ENCODE measurements at regions not wholly inside any gene's neighbourhood (a gene's known extent, or its start where the extent isn't known, plus 50 kb on each side); places are given as distances from the start of the nearest gene placed in this dataset.
"Not testable (repeated sequence)": the region's sequence is repeated elsewhere in the genome, so short reads cannot be mapped to it uniquely, and the experiment has no call there.

DNA sequence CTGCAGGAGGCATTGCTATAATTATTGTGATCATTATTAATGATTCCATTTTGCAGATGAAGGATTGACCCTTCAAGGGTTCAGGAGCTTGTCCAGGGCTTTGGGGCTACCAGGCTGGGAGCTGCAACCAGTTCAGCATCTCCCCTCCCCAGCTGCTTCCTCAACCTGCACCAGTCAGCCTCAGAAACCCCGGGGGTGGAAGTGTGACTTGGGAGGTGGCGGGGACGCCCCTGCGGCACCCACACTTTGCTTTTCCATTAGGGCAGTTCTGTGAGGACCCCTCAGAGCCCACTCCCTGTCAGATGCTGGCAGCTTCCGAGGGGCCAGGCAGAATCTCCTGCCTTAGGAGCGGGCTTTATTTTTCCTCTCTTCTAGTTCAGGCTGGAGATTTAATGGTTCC is 85.6 kb downstream of the OLFM1 start:
- Histone ChIP-seq H3K4me3 (ENCODE audit: low read depth, low read length) (no peak overlapping the region), H3K4me1 (ENCODE audit: control insufficient read depth, insufficient read depth, low read length) (no peaks in the 10 kb centered on the region), H3K9me3 (ENCODE audit: control insufficient read depth, insufficient read depth, low read length) (no peaks in the 10 kb centered on the region), H3K9ac (ENCODE audit: low read depth, low read length) (no peak overlapping the region), H3K36me3 (ENCODE audit: control insufficient read depth, insufficient read depth, low read length) (no peaks in the 10 kb centered on the region), H3K27ac (ENCODE audit: low read depth, low read length) (no peak overlapping the region), H3K27me3 (ENCODE audit: control insufficient read depth, insufficient read depth, low read length) (no peaks in the 10 kb centered on the region)

DNA sequence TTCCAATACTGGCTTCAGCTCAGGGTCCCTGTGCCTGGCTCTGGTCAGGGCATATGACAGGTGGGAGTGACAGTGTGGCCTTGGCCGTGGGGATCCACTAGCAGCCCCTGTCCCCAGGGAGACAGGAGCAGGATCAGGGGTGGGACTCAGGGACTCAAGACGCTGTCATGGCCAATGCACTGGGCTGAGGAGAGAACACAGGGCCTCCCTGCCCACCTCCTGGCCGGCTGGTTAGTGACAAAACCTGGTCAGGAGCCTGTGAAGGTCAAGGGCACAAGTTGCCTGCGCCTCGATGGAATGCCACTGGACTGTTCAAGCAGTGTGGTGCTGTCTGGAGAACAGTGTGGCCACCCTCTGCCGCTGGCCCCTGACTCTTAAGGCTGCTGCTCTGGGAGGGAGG is 86.8 kb downstream of the OLFM1 start:
- no peaks in the 10 kb centered on the region for H3K4me1 ChIP-seq (ENCODE audit: control insufficient read depth, insufficient read depth, low read length)
- H3K4me3 ChIP-seq (ENCODE audit: low read depth, low read length): no peak overlapping the region
- H3K27me3 ChIP-seq (ENCODE audit: control insufficient read depth, insufficient read depth, low read length): no peaks in the 10 kb centered on the region
- H3K9ac ChIP-seq (ENCODE audit: low read depth, low read length): no peak overlapping the region
- H3K27ac ChIP-seq (ENCODE audit: low read depth, low read length): no peak overlapping the region
- no peaks in the 10 kb centered on the region for H3K9me3 ChIP-seq (ENCODE audit: control insufficient read depth, insufficient read depth, low read length)
- no peaks in the 10 kb centered on the region for H3K36me3 ChIP-seq (ENCODE audit: control insufficient read depth, insufficient read depth, low read length)

- Histone ChIP-seq H3K27ac (ENCODE audit: low read depth, low read length) (no peak overlapping the region), H3K4me3 (ENCODE audit: low read depth, low read length) (no peak overlapping the region), H3K9me3 (ENCODE audit: control insufficient read depth, insufficient read depth, low read length) (no peaks in the 10 kb centered on the region), H3K27me3 (ENCODE audit: control insufficient read depth, insufficient read depth, low read length) (no peaks in the 10 kb centered on the region), H3K9ac (ENCODE audit: low read depth, low read length) (no peak overlapping the region), H3K36me3 (ENCODE audit: control insufficient read depth, insufficient read depth, low read length) (no peaks in the 10 kb centered on the region), H3K4me1 (ENCODE audit: control insufficient read depth, insufficient read depth, low read length) (no peaks in the 10 kb centered on the region)
These were observed 87.5 kb downstream of the OLFM1 start for GRCh38 chr9:135174981-135175380.

- Histone ChIP-seq H3K4me3 (ENCODE audit: low read depth, low read length) (no peak overlapping the region), H3K27ac (ENCODE audit: low read depth, low read length) (no peak overlapping the region), H3K4me1 (ENCODE audit: control insufficient read depth, insufficient read depth, low read length) (no peaks in the 10 kb centered on the region), H3K27me3 (ENCODE audit: control insufficient read depth, insufficient read depth, low read length) (no peaks in the 10 kb centered on the region), H3K9ac (ENCODE audit: low read depth, low read length) (no peak overlapping the region), H3K36me3 (ENCODE audit: control insufficient read depth, insufficient read depth, low read length) (no peaks in the 10 kb centered on the region), H3K9me3 (ENCODE audit: control insufficient read depth, insufficient read depth, low read length) (no peaks in the 10 kb centered on the region)
These were observed 88.8 kb downstream of the OLFM1 start for GRCh38 chr9:135176284-135176683.

GRCh38 chr9:135177562-135177961 is 90.1 kb downstream of the OLFM1 start:
- H3K4me3 ChIP-seq (ENCODE audit: low read depth, low read length); H3K9me3 ChIP-seq (ENCODE audit: control insufficient read depth, insufficient read depth, low read length); H3K27ac ChIP-seq (ENCODE audit: low read depth, low read length); H3K27me3 ChIP-seq (ENCODE audit: control insufficient read depth, insufficient read depth, low read length); H3K9ac ChIP-seq (ENCODE audit: low read depth, low read length); H3K4me1 ChIP-seq (ENCODE audit: control insufficient read depth, insufficient read depth, low read length); H3K36me3 ChIP-seq (ENCODE audit: control insufficient read depth, insufficient read depth, low read length): not testable (repeated sequence)

GRCh38 chr9:135178498-135178897 is 91.0 kb downstream of the OLFM1 start:
- H3K9me3 ChIP-seq (ENCODE audit: control insufficient read depth, insufficient read depth, low read length): no peaks in the 10 kb centered on the region
- H3K36me3 ChIP-seq (ENCODE audit: control insufficient read depth, insufficient read depth, low read length): no peaks in the 10 kb centered on the region
- no peak overlapping the region for H3K9ac ChIP-seq (ENCODE audit: low read depth, low read length)
- H3K4me1 ChIP-seq (ENCODE audit: control insufficient read depth, insufficient read depth, low read length): no peaks in the 10 kb centered on the region
- H3K27ac ChIP-seq (ENCODE audit: low read depth, low read length): no peak overlapping the region
- H3K4me3 ChIP-seq (ENCODE audit: low read depth, low read length): no peak overlapping the region
- H3K27me3 ChIP-seq (ENCODE audit: control insufficient read depth, insufficient read depth, low read length): no peaks in the 10 kb centered on the region

DNA sequence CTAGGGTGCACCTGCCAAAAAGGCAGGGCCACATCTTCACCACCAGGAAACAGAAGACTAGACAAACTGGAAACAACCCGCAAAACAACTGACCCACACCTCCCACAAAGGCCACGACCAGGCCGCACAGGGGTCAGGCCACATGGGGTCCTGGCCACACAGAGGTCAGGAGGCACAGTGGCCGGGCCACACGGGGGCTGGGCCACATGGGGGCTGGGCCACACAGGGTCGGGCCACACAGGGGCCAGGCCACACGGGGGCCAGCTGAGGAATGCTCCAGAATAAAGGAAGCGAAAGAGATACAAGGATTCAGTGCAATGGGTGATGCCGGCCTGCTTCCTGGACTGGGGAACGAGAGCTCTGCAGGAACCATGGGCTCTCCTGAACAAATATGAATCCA is 91.6 kb downstream of the OLFM1 start:
- H3K27me3 ChIP-seq (ENCODE audit: control insufficient read depth, insufficient read depth, low read length): no peaks in the 10 kb centered on the region

GRCh38 chr9:135179976-135180375 is 92.5 kb downstream of the OLFM1 start:
- no peak overlapping the region for H3K27ac ChIP-seq (ENCODE audit: low read depth, low read length)
- H3K9me3 ChIP-seq (ENCODE audit: control insufficient read depth, insufficient read depth, low read length): no peaks in the 10 kb centered on the region
- no peak overlapping the region for H3K4me3 ChIP-seq (ENCODE audit: low read depth, low read length)
- H3K4me1 ChIP-seq (ENCODE audit: control insufficient read depth, insufficient read depth, low read length): no peaks in the 10 kb centered on the region
- H3K9ac ChIP-seq (ENCODE audit: low read depth, low read length): no peak overlapping the region
- H3K27me3 ChIP-seq (ENCODE audit: control insufficient read depth, insufficient read depth, low read length): no peaks in the 10 kb centered on the region
- no peaks in the 10 kb centered on the region for H3K36me3 ChIP-seq (ENCODE audit: control insufficient read depth, insufficient read depth, low read length)

More for the DNA sequence above, 91.6 kb downstream of the OLFM1 start:
- Histone ChIP-seq H3K9me3 (ENCODE audit: control insufficient read depth, insufficient read depth, low read length) (no peaks in the 10 kb centered on the region), H3K36me3 (ENCODE audit: control insufficient read depth, insufficient read depth, low read length) (no peaks in the 10 kb centered on the region), H3K9ac (ENCODE audit: low read depth, low read length) (no peak overlapping the region), H3K4me3 (ENCODE audit: low read depth, low read length) (no peak overlapping the region), H3K4me1 (ENCODE audit: control insufficient read depth, insufficient read depth, low read length) (no peaks in the 10 kb centered on the region), H3K27ac (ENCODE audit: low read depth, low read length) (no peak overlapping the region)

DNA sequence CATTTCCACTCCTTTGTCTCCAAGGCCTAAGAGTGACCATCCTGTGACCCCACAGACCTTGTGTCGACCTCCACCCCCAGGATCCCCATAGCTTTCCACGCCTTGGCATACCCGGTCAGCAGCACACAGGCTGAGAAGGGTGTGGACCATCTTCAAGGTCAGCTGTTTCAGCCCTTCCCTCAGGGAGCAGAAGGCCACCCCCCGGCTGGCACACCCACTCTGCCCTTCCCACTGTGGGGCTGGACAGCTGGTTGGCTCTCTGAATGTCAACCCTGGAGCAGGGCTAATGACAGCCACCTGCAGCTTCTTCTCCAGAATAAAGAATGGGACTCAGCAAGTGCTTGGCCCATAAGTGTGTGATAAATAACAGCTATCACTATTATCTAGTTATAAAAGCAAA is 93.1 kb downstream of the OLFM1 start:
- H3K4me1 ChIP-seq (ENCODE audit: control insufficient read depth, insufficient read depth, low read length): no peaks in the 10 kb centered on the region
- H3K9ac ChIP-seq (ENCODE audit: low read depth, low read length): no peak overlapping the region
- no peaks in the 10 kb centered on the region for H3K27me3 ChIP-seq (ENCODE audit: control insufficient read depth, insufficient read depth, low read length)
- no peak overlapping the region for H3K27ac ChIP-seq (ENCODE audit: low read depth, low read length)
- H3K36me3 ChIP-seq (ENCODE audit: control insufficient read depth, insufficient read depth, low read length): no peaks in the 10 kb centered on the region
- H3K9me3 ChIP-seq (ENCODE audit: control insufficient read depth, insufficient read depth, low read length): no peaks in the 10 kb centered on the region
- no peak overlapping the region for H3K4me3 ChIP-seq (ENCODE audit: low read depth, low read length)

GRCh38 chr9:135181336-135181735 is 93.9 kb downstream of the OLFM1 start:
- no peaks in the 10 kb centered on the region for H3K9me3 ChIP-seq (ENCODE audit: control insufficient read depth, insufficient read depth, low read length)
- H3K27ac ChIP-seq (ENCODE audit: low read depth, low read length): no peak overlapping the region
- H3K9ac ChIP-seq (ENCODE audit: low read depth, low read length): no peak overlapping the region
- no peaks in the 10 kb centered on the region for H3K4me1 ChIP-seq (ENCODE audit: control insufficient read depth, insufficient read depth, low read length)
- no peaks in the 10 kb centered on the region for H3K36me3 ChIP-seq (ENCODE audit: control insufficient read depth, insufficient read depth, low read length)
- H3K4me3 ChIP-seq (ENCODE audit: low read depth, low read length): no peak overlapping the region
- H3K27me3 ChIP-seq (ENCODE audit: control insufficient read depth, insufficient read depth, low read length): no peaks in the 10 kb centered on the region

DNA sequence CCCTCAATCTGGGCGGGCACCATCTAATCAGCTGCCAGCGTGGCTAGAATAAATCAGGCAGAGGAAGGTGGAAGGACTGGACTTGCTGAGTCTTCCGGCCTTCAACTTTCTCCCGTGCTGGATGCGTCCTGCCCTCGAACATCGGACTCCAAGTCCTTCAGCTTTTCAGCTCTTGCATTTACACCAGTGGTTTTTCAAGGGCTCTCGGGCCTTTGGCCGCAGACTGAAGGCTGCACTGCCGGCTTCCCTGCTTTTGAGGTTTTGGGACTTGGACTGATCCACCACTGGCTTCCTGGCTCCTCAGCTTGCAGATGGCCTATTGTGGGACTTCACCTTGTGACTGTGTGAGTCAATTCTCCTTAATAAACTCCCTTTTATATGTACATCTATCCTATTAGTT is 94.4 kb downstream of the OLFM1 start:
- H3K4me1 ChIP-seq (ENCODE audit: control insufficient read depth, insufficient read depth, low read length); H3K9me3 ChIP-seq (ENCODE audit: control insufficient read depth, insufficient read depth, low read length); H3K4me3 ChIP-seq (ENCODE audit: low read depth, low read length); H3K27ac ChIP-seq (ENCODE audit: low read depth, low read length); H3K36me3 ChIP-seq (ENCODE audit: control insufficient read depth, insufficient read depth, low read length); H3K27me3 ChIP-seq (ENCODE audit: control insufficient read depth, insufficient read depth, low read length); H3K9ac ChIP-seq (ENCODE audit: low read depth, low read length): not testable (repeated sequence)

GRCh38 chr9:135183069-135183468 is 95.6 kb downstream of the OLFM1 start:
- H3K9ac ChIP-seq (ENCODE audit: low read depth, low read length): no peak overlapping the region
- H3K4me1 ChIP-seq (ENCODE audit: control insufficient read depth, insufficient read depth, low read length): no peaks in the 10 kb centered on the region
- no peaks in the 10 kb centered on the region for H3K36me3 ChIP-seq (ENCODE audit: control insufficient read depth, insufficient read depth, low read length)
- H3K27me3 ChIP-seq (ENCODE audit: control insufficient read depth, insufficient read depth, low read length): no peaks in the 10 kb centered on the region
- no peaks in the 10 kb centered on the region for H3K9me3 ChIP-seq (ENCODE audit: control insufficient read depth, insufficient read depth, low read length)
- H3K4me3 ChIP-seq (ENCODE audit: low read depth, low read length): no peak overlapping the region
- H3K27ac ChIP-seq (ENCODE audit: low read depth, low read length): no peak overlapping the region

Measured in HUES48 (cell line).